IMR-90 (cell line): ENCODE measurements at regions not wholly inside any gene's neighbourhood (a gene's known extent, or its start where the extent isn't known, plus 50 kb on each side); places are given as distances from the start of the nearest gene placed in this dataset.

Source experiments
- BHLHE40 ChIP-seq: fragments of 150-350 bp; IDR thresholded peaks from 2 replicates; pipeline ENCODE4 v1.6.1; 2016; ENCODE audit warnings: mild to moderate bottlenecking, low read depth, low read length
- CEBPB ChIP-seq: IDR thresholded peaks from 2 replicates; pipeline ENCODE4 v1.6.1; 2012; ENCODE audit warnings: low read depth, low read length, improper control_type of control experiment
- CHD1 ChIP-seq: IDR thresholded peaks from 2 replicates; pipeline ENCODE4 v1.6.1; 2012; ENCODE audit warnings: low read depth, low read length, improper control_type of control experiment
- CTCF ChIP-seq: conservative IDR thresholded peaks from 2 replicates; pipeline ENCODE4 v1.5.1; 2012; ENCODE audit warnings: mild to moderate bottlenecking, low read depth, low read length, improper control_type of control experiment
- ELK1 ChIP-seq: fragments of 150-350 bp; IDR thresholded peaks from 2 replicates; pipeline ENCODE4 v1.6.1; 2016; ENCODE audit warnings: low read depth, mild to moderate bottlenecking, low read length, moderate library complexity, borderline replicate concordance
- FOS ChIP-seq: fragments of 150-350 bp; IDR thresholded peaks from 2 replicates; pipeline ENCODE4 v1.6.1; 2016; ENCODE audit warnings: low read depth, low read length
- MAZ ChIP-seq: IDR thresholded peaks from 2 replicates; pipeline ENCODE4 v1.6.1; 2012; ENCODE audit warnings: low read depth, mild to moderate bottlenecking, low read length, improper control_type of control experiment, moderate library complexity, borderline replicate concordance
- MXI1 ChIP-seq: IDR thresholded peaks from 2 replicates; pipeline ENCODE4 v1.6.1; 2012; ENCODE audit warnings: low read depth, mild to moderate bottlenecking, low read length, moderate library complexity, borderline replicate concordance
- POLR2A ChIP-seq: IDR thresholded peaks from 2 replicates; pipeline ENCODE4 v1.6.1; 2012; ENCODE audit warnings: mild to moderate bottlenecking, low read depth, low read length
- RAD21 ChIP-seq: IDR thresholded peaks from 2 replicates; pipeline ENCODE4 v1.6.1; 2012; ENCODE audit warnings: low read length, improper control_type of control experiment
- RCOR1 ChIP-seq: IDR thresholded peaks from 2 replicates; pipeline ENCODE4 v1.6.1; 2012; ENCODE audit warnings: mild to moderate bottlenecking, low read length, improper control_type of control experiment; ENCODE audit not compliant: insufficient replicate concordance
- RFX5 ChIP-seq: IDR thresholded peaks from 2 replicates; pipeline ENCODE4 v1.8.0; 2012; ENCODE audit warnings: low read depth, mild to moderate bottlenecking, low read length, moderate library complexity
- SMC3 ChIP-seq: fragments of 150-350 bp; IDR thresholded peaks from 2 replicates; pipeline ENCODE4 v1.6.1; 2016; ENCODE audit warnings: low read depth, mild to moderate bottlenecking, antibody characterized with exemption, low read length, moderate library complexity
- USF2 ChIP-seq: fragments of 150-350 bp; IDR thresholded peaks from 2 replicates; pipeline ENCODE4 v1.6.1; 2017; ENCODE audit warnings: mild to moderate bottlenecking, antibody characterized with exemption, low read length, low read depth

- no peak for TF ChIP-seq ELK1
- no peak for TF ChIP-seq POLR2A
- no peak for TF ChIP-seq MAZ
- TF ChIP-seq CTCF: no peak
- TF ChIP-seq CEBPB: no peak
- no peak for TF ChIP-seq CHD1
- no peak for TF ChIP-seq MXI1
- TF ChIP-seq RAD21: no peak
- TF ChIP-seq SMC3: no peak
- TF ChIP-seq RFX5: no peak
- TF ChIP-seq USF2: no peak
- no peak for TF ChIP-seq RCOR1
- no peak for TF ChIP-seq FOS
- no peak for TF ChIP-seq BHLHE40
Measured at GRCh38 chr18:28875059-28875458, 698.1 kb upstream of the CDH2 start.
